GM21619 (cell line): ENCODE measurements at regions not wholly inside any gene's neighbourhood (a gene's known extent, or its start where the extent isn't known, plus 50 kb on each side); places are given as distances from the start of the nearest gene placed in this dataset.
"Not testable (repeated sequence)": the region's sequence is repeated elsewhere in the genome, so short reads cannot be mapped to it uniquely, and the experiment has no call there.

ENCODE experiments used
- ATAC-seq: cut with Tn5 transposase; IDR thresholded peaks from one replicate; pipeline ENCODE4 v1.9.1; 2021; ENCODE audit not compliant: unreplicated experiment

GRCh38 chr13:55783841-55784240 is 1356.9 kb upstream of the PRR20A start:
- no peak for ATAC-seq

- ATAC-seq = no peak
Observed at GRCh38 chr13:55788548-55788947, 1352.2 kb upstream of the PRR20A start.

- no peak for ATAC-seq
Observed at GRCh38 chr13:55792544-55793193, 1348.0 kb upstream of the PRR20A start.

- ATAC-seq = no peak
Observed at GRCh38 chr13:55815458-55816033, 1325.2 kb upstream of the PRR20A start.

- ATAC-seq = no peak
Observed at GRCh38 chr13:55816976-55817601, 1323.6 kb upstream of the PRR20A start.

- ATAC-seq = no peak
Observed at GRCh38 chr13:55820817-55821216, 1319.9 kb upstream of the PRR20A start.

- no peak for ATAC-seq
Observed at GRCh38 chr13:55869648-55870047, 1271.1 kb upstream of the PRR20A start.

GRCh38 chr13:55887561-55887960 is 1253.2 kb upstream of the PRR20A start:
- no peak for ATAC-seq

GRCh38 chr13:55893540-55893939 is 1247.2 kb upstream of the PRR20A start:
- ATAC-seq = no peak

- no peak for ATAC-seq
Observed at GRCh38 chr13:55937180-55937579, 1203.5 kb upstream of the PRR20A start.

- no peak for ATAC-seq
Observed at GRCh38 chr13:55948175-55948574, 1192.5 kb upstream of the PRR20A start.

- no peak for ATAC-seq
Observed at GRCh38 chr13:55963934-55964333, 1176.8 kb upstream of the PRR20A start.

- no peak for ATAC-seq
Observed at GRCh38 chr13:55967055-55967454, 1173.7 kb upstream of the PRR20A start.

GRCh38 chr13:55977436-55977835 is 1163.3 kb upstream of the PRR20A start:
- ATAC-seq = no peak

GRCh38 chr13:55981381-55981780 is 1159.3 kb upstream of the PRR20A start:
- no peak for ATAC-seq

GRCh38 chr13:55984026-55984425 is 1156.7 kb upstream of the PRR20A start:
- not testable (repeated sequence) for ATAC-seq

GRCh38 chr13:55990631-55991030 is 1150.1 kb upstream of the PRR20A start:
- ATAC-seq = no peak

- ATAC-seq = no peak
Observed at GRCh38 chr13:55991666-55992065, 1149.1 kb upstream of the PRR20A start.

- ATAC-seq = no peak
Observed at GRCh38 chr13:55992145-55992544, 1148.6 kb upstream of the PRR20A start.

- no peak for ATAC-seq
Observed at GRCh38 chr13:55999709-56000108, 1141.0 kb upstream of the PRR20A start.

GRCh38 chr13:56009418-56009817 is 1131.3 kb upstream of the PRR20A start:
- no peak for ATAC-seq

- no peak for ATAC-seq
Observed at GRCh38 chr13:56012644-56013043, 1128.1 kb upstream of the PRR20A start.

GRCh38 chr13:56015919-56016318 is 1124.8 kb upstream of the PRR20A start:
- ATAC-seq = no peak
